Testis (tissue), 2 donors: ENCODE measurements at regions not wholly inside any gene's neighbourhood (a gene's known extent, or its start where the extent isn't known, plus 50 kb on each side); places are given as distances from the start of the nearest gene placed in this dataset.
"Not testable (repeated sequence)": the region's sequence is repeated elsewhere in the genome, so short reads cannot be mapped to it uniquely, and the experiment has no call there.

Experiments used
- POLR2A ChIP-seq: fragments of 450-650 bp; IDR thresholded peaks from one replicate; pipeline ENCODE4 v1.6.1; 2017; ENCODE audit warnings: antibody characterized with exemption, mild to moderate bottlenecking, moderate library complexity
- TF ChIP-seq, protein P1 (sequence below), 3 experiments: fragments of 450-650 bp in 2 of 3; fragments of 200-600 bp in 1 of 3; sonication (generic) in 1 of 3; IDR thresholded peaks; one replicate each; pipeline ENCODE4 v1.5.1; 2016 to 2019; ENCODE audit warnings: antibody characterized with exemption in 3 of 3, mild to moderate bottlenecking in 2 of 3, moderate library complexity in 1 of 3

DNA sequence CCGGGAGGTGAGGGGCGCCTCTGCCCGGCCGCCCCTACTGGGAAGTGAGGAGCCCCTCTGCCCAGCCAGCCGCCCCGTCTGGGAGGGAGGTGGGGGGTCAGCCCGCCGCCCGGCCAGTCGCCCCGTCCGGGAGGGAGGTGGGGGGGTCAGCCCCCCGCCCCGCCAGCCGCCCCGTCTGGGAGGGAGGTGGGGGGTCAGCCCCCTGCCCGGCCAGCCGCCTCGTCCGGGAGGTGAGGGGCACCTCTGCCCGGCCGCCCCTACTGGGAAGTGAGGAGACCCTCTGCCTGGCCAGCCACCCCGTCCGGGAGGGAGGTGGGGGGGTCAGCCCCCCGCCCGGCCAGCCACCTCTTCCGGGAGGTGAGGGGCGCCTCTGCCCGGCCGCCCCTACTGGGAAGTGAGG is 528.3 kb downstream of the ZEB2 start:
- TF ChIP-seq, protein P1, sequence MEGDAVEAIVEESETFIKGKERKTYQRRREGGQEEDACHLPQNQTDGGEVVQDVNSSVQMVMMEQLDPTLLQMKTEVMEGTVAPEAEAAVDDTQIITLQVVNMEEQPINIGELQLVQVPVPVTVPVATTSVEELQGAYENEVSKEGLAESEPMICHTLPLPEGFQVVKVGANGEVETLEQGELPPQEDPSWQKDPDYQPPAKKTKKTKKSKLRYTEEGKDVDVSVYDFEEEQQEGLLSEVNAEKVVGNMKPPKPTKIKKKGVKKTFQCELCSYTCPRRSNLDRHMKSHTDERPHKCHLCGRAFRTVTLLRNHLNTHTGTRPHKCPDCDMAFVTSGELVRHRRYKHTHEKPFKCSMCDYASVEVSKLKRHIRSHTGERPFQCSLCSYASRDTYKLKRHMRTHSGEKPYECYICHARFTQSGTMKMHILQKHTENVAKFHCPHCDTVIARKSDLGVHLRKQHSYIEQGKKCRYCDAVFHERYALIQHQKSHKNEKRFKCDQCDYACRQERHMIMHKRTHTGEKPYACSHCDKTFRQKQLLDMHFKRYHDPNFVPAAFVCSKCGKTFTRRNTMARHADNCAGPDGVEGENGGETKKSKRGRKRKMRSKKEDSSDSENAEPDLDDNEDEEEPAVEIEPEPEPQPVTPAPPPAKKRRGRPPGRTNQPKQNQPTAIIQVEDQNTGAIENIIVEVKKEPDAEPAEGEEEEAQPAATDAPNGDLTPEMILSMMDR (IDR thresholded peaks at IDR 0.05), result not testable (repeated sequence)
- not testable (repeated sequence) for TF ChIP-seq POLR2A
